ENCODE measurements at regions not wholly inside any gene's neighbourhood (a gene's known extent, or its start where the extent isn't known, plus 50 kb on each side); places are given as distances from the start of the nearest gene placed in this dataset.

GRCh38 chr20:40476461-40476860, 212.6 kb downstream of the MAFB start (continued):
- TF ChIP-seq, protein P1, sequence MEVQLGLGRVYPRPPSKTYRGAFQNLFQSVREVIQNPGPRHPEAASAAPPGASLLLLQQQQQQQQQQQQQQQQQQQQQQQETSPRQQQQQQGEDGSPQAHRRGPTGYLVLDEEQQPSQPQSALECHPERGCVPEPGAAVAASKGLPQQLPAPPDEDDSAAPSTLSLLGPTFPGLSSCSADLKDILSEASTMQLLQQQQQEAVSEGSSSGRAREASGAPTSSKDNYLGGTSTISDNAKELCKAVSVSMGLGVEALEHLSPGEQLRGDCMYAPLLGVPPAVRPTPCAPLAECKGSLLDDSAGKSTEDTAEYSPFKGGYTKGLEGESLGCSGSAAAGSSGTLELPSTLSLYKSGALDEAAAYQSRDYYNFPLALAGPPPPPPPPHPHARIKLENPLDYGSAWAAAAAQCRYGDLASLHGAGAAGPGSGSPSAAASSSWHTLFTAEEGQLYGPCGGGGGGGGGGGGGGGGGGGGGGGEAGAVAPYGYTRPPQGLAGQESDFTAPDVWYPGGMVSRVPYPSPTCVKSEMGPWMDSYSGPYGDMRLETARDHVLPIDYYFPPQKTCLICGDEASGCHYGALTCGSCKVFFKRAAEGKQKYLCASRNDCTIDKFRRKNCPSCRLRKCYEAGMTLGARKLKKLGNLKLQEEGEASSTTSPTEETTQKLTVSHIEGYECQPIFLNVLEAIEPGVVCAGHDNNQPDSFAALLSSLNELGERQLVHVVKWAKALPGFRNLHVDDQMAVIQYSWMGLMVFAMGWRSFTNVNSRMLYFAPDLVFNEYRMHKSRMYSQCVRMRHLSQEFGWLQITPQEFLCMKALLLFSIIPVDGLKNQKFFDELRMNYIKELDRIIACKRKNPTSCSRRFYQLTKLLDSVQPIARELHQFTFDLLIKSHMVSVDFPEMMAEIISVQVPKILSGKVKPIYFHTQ (CRISPR knock-in tag; IDR thresholded peaks at IDR 0.05) = no peak
- no peak for TF ChIP-seq NR2C2 (CRISPR knock-in tag; IDR thresholded peaks at IDR 0.05)
- no peak for TF ChIP-seq CDX4 (CRISPR knock-in tag; IDR thresholded peaks at IDR 0.05; ENCODE audit: borderline replicate concordance)
- no peak for TF ChIP-seq NR1H2 (CRISPR knock-in tag; IDR thresholded peaks at IDR 0.05)
- no peak for TF ChIP-seq GRHL2 (CRISPR knock-in tag; IDR thresholded peaks at IDR 0.05; ENCODE audit: insufficient replicate concordance, severe bottlenecking)
- no peak for TF ChIP-seq JAZF1 (CRISPR knock-in tag; IDR thresholded peaks at IDR 0.05)
- no peak for TF ChIP-seq PREB (CRISPR knock-in tag; IDR thresholded peaks at IDR 0.05; ENCODE audit: borderline replicate concordance)
- TF ChIP-seq PRRX2 (CRISPR knock-in tag; IDR thresholded peaks at IDR 0.05) = no peak
- no peak for TF ChIP-seq ZNF423 (CRISPR knock-in tag; IDR thresholded peaks at IDR 0.05)
- TF ChIP-seq ZNF416 (CRISPR knock-in tag; IDR thresholded peaks at IDR 0.05) = no peak
- no peak for TF ChIP-seq STAT6 (CRISPR knock-in tag; conservative IDR thresholded peaks at IDR 0.05; ENCODE audit: low read depth)
- TF ChIP-seq ZNF396 (CRISPR knock-in tag; IDR thresholded peaks at IDR 0.05; ENCODE audit: borderline replicate concordance) = no peak
- TF ChIP-seq, protein P2, sequence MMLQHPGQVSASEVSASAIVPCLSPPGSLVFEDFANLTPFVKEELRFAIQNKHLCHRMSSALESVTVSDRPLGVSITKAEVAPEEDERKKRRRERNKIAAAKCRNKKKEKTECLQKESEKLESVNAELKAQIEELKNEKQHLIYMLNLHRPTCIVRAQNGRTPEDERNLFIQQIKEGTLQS (CRISPR knock-in tag; conservative IDR thresholded peaks at IDR 0.05) = no peak
- TF ChIP-seq MYBL2 (CRISPR knock-in tag; IDR thresholded peaks at IDR 0.05) = no peak
- no peak for TF ChIP-seq NFE2L1 (CRISPR knock-in tag; IDR thresholded peaks at IDR 0.05)
- TF ChIP-seq ZNF263 (CRISPR knock-in tag; IDR thresholded peaks at IDR 0.05; ENCODE audit: low read depth) = no peak
- no peak for TF ChIP-seq ETV6 (CRISPR knock-in tag; IDR thresholded peaks at IDR 0.05)

- H3K9me3 Mint-ChIP-seq = no peaks in the 10 kb centered on the region
- CTCF ChIA-PET = interaction anchor here (0.7 kb wide), 1 partner anchor 217 kb away, joined by 3 read pairs; no protein-coding TSS in a partner anchor
- ATAC-seq (no peak), DNase-seq (ENCODE audit: low spot score) (no peak)
- no peak overlapping the region for H3K4me3 Mint-ChIP-seq
- peaks cover 4% of the 10 kb centered on the region; the same call in 1 of the 2 replicates for H3K27me3 Mint-ChIP-seq (ENCODE audit: low read depth)
- H3K4me1 Mint-ChIP-seq = peaks cover 17% of the 10 kb centered on the region
- no peaks in the 10 kb centered on the region for H3K36me3 Mint-ChIP-seq
- no peak overlapping the region for H3K27ac Mint-ChIP-seq
- no peak for TF ChIP-seq CDX4 (CRISPR knock-in tag; IDR thresholded peaks at IDR 0.05; ENCODE audit: borderline replicate concordance)
- TF ChIP-seq, protein P3, sequence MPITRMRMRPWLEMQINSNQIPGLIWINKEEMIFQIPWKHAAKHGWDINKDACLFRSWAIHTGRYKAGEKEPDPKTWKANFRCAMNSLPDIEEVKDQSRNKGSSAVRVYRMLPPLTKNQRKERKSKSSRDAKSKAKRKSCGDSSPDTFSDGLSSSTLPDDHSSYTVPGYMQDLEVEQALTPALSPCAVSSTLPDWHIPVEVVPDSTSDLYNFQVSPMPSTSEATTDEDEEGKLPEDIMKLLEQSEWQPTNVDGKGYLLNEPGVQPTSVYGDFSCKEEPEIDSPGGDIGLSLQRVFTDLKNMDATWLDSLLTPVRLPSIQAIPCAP (CRISPR knock-in tag; IDR thresholded peaks at IDR 0.05) = no peak
- no peak for TF ChIP-seq GTF2I (CRISPR knock-in tag; conservative IDR thresholded peaks at IDR 0.05)
- no peak for TF ChIP-seq FOXP1 (CRISPR knock-in tag; IDR thresholded peaks at IDR 0.05; ENCODE audit: borderline replicate concordance)
- TF ChIP-seq ZNF281 (CRISPR knock-in tag; IDR thresholded peaks at IDR 0.05) = no peak
- TF ChIP-seq RELA (CRISPR knock-in tag; IDR thresholded peaks at IDR 0.05; ENCODE audit: borderline replicate concordance) = no peak
- TF ChIP-seq OVOL2 (CRISPR knock-in tag; IDR thresholded peaks at IDR 0.05; ENCODE audit: borderline replicate concordance) = no peak
- TF ChIP-seq MXD4 (CRISPR knock-in tag; IDR thresholded peaks at IDR 0.05; ENCODE audit: borderline replicate concordance) = no peak
- no peak for TF ChIP-seq ZMAT4 (CRISPR knock-in tag; IDR thresholded peaks at IDR 0.05)
- TF ChIP-seq ZNF416 (CRISPR knock-in tag; IDR thresholded peaks at IDR 0.05) = no peak
- POLR2A ChIA-PET = no interaction called here
These were observed 216.1 kb downstream of the MAFB start for GRCh38 chr20:40472905-40473304.

Data from WTC11 (cell line).